ENCODE measurements at regions not wholly inside any gene's neighbourhood (a gene's known extent, or its start where the extent isn't known, plus 50 kb on each side); places are given as distances from the start of the nearest gene placed in this dataset.

GRCh38 chr4:24131954-24132673, 242.3 kb upstream of the PPARGC1A start:
- TF ChIP-seq MTA1 (IDR thresholded peaks at IDR 0.05; ENCODE audit: borderline replicate concordance) (no peak), MNT (conservative IDR thresholded peaks at IDR 0.05) (no peak), PHB (CRISPR knock-in tag; IDR thresholded peaks at IDR 0.05) (no peak), CCNT2 (IDR thresholded peaks at IDR 0.05; ENCODE audit: borderline replicate concordance, extremely low read depth, insufficient read length, low read depth, low read length) (no peak), TRIM25 (IDR thresholded peaks at IDR 0.05; ENCODE audit: borderline replicate concordance) (no peak)
- TF ChIP-seq, protein P1, sequence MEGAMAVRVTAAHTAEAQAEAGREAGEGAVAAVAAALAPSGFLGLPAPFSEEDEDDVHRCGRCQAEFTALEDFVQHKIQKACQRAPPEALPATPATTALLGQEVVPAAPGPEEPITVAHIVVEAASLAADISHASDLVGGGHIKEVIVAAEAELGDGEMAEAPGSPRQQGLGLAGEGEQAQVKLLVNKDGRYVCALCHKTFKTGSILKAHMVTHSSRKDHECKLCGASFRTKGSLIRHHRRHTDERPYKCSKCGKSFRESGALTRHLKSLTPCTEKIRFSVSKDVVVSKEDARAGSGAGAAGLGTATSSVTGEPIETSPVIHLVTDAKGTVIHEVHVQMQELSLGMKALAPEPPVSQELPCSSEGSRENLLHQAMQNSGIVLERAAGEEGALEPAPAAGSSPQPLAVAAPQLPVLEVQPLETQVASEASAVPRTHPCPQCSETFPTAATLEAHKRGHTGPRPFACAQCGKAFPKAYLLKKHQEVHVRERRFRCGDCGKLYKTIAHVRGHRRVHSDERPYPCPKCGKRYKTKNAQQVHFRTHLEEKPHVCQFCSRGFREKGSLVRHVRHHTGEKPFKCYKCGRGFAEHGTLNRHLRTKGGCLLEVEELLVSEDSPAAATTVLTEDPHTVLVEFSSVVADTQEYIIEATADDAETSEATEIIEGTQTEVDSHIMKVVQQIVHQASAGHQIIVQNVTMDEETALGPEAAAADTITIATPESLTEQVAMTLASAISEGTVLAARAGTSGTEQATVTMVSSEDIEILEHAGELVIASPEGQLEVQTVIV (CRISPR knock-in tag; IDR thresholded peaks at IDR 0.05; ENCODE audit: borderline replicate concordance) = no peak
- TF ChIP-seq, protein P2, sequence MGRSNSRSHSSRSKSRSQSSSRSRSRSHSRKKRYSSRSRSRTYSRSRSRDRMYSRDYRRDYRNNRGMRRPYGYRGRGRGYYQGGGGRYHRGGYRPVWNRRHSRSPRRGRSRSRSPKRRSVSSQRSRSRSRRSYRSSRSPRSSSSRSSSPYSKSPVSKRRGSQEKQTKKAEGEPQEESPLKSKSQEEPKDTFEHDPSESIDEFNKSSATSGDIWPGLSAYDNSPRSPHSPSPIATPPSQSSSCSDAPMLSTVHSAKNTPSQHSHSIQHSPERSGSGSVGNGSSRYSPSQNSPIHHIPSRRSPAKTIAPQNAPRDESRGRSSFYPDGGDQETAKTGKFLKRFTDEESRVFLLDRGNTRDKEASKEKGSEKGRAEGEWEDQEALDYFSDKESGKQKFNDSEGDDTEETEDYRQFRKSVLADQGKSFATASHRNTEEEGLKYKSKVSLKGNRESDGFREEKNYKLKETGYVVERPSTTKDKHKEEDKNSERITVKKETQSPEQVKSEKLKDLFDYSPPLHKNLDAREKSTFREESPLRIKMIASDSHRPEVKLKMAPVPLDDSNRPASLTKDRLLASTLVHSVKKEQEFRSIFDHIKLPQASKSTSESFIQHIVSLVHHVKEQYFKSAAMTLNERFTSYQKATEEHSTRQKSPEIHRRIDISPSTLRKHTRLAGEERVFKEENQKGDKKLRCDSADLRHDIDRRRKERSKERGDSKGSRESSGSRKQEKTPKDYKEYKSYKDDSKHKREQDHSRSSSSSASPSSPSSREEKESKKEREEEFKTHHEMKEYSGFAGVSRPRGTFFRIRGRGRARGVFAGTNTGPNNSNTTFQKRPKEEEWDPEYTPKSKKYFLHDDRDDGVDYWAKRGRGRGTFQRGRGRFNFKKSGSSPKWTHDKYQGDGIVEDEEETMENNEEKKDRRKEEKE (IDR thresholded peaks at IDR 0.05; ENCODE audit: borderline replicate concordance in 1 of 2, control insufficient read depth in 1 of 2, low read depth in 2 of 2, low read length in 1 of 2) = no peak
- in situ Hi-C loops (cut with MboI) = no loop called here
- no peaks in the 10 kb centered on the region for H3K79me2 ChIP-seq (ENCODE audit: control insufficient read depth, insufficient read depth, low read length)
- BruUV-seq (replicated peaks) = no TSS peak
- no peaks in the 10 kb centered on the region for H3K9me3 ChIP-seq (replicated peaks; ENCODE audit: control insufficient read depth, insufficient read depth, low read depth, low read length)
- no peaks in the 10 kb centered on the region; a peak in 1 of 5 replicates for H3K27me3 ChIP-seq (ENCODE audit: control insufficient read depth in 2 of 2, insufficient read depth in 2 of 2, low read length in 2 of 2)
- ChIA-PET POLR2A (interaction anchor here (1.0 kb wide), 1 partner anchor 14 kb away, joined by 5 read pairs; no protein-coding TSS in a partner anchor), CTCF (ENCODE audit: low intra/inter-chr PET ratio) (no interaction called here)
- no peak overlapping the region for H2AFZ ChIP-seq (ENCODE audit: low read depth, low read length)
- intact Hi-C loops (cut with micrococcal nuclease) = no loop called here
- no peak for ATAC-seq
- no peak overlapping the region for H3K9ac ChIP-seq (ENCODE audit: insufficient read depth in 1 of 2, low read depth in 2 of 2, low read length in 2 of 2)
- DNase-seq (ENCODE audit: extremely low read depth in 1 of 4, low spot score in 3 of 4) = no peak
- no peaks in the 10 kb centered on the region for H3K36me3 ChIP-seq (ENCODE audit: control insufficient read depth, insufficient read depth, low read length)
- H3K9me1 ChIP-seq (ENCODE audit: control insufficient read depth, insufficient read depth, low read length) = no peaks in the 10 kb centered on the region
- no peak for FAIRE-seq
- H3K4me1 ChIP-seq (replicated peaks in 1 of 2; ENCODE audit: control insufficient read depth in 2 of 2, insufficient read depth in 2 of 2, low read length in 2 of 2) = no peaks in the 10 kb centered on the region
- H3K4me3 ChIP-seq = no peak overlapping the region
- WGBS (ENCODE audit: insufficient coverage, low coverage, missing lambda C conversion rate) = under 1% methylated on average over 8 of the region's 8 CpGs
- H3K4me2 ChIP-seq (ENCODE audit: insufficient read depth, low read length) = no peak overlapping the region
- no peaks in the 10 kb centered on the region for H4K20me1 ChIP-seq (replicated peaks; ENCODE audit: control insufficient read depth, insufficient read depth, low read length)
- no peak overlapping the region for H3K27ac ChIP-seq (ENCODE audit: extremely low read depth, low read depth, low read length)
